HepG2 (cell line): ENCODE measurements at regions not wholly inside any gene's neighbourhood (a gene's known extent, or its start where the extent isn't known, plus 50 kb on each side); places are given as distances from the start of the nearest gene placed in this dataset.

Experiments
- ATF7-NPFF ChIP-seq: sonication (generic); formaldehyde crosslinking; IDR thresholded peaks from 2 replicates; pipeline ENCODE4 v1.8.1; 2023; ENCODE audit warnings: mild to moderate bottlenecking, low read depth, missing genetic modification reagents, moderate library complexity
- BHLHE40 ChIP-seq: IDR thresholded peaks from 2 replicates; pipeline ENCODE4 v1.6.1; 2011; ENCODE audit warnings: low read length, improper control_type of control experiment
- CENPT ChIP-seq: sonication (generic); formaldehyde crosslinking; IDR thresholded peaks from 2 replicates; pipeline ENCODE4 v1.8.0; 2022; ENCODE audit warnings: low read depth, mild to moderate bottlenecking, moderate library complexity, missing genetic modification reagents
- ELF3 ChIP-seq: IDR thresholded peaks from 2 replicates; pipeline ENCODE4 v1.6.1; 2016; ENCODE audit warnings: missing genetic modification reagents, missing compliant biosample characterization
- HNF1A ChIP-seq, 2 experiments: sonication (generic) in 1 of 2; formaldehyde crosslinking in 1 of 2; IDR thresholded peaks; 2 replicates each; pipeline versions ENCODE4 v1.4.0 to v1.6.1; 2016 to 2020; ENCODE audit warnings: borderline replicate concordance in 1 of 2, low read depth in 1 of 2, mild to moderate bottlenecking in 1 of 2, missing genetic modification reagents in 1 of 2
- IKZF1 ChIP-seq: fragments of 450-650 bp; IDR thresholded peaks from 2 replicates; pipeline ENCODE4 v1.7.1; 2016
- MLX ChIP-seq: IDR thresholded peaks from 2 replicates; pipeline ENCODE4 v1.6.1; 2016
- MNT ChIP-seq: fragments of 450-650 bp; IDR thresholded peaks from 2 replicates; pipeline ENCODE4 v1.6.1; 2016
- NFE2L1 ChIP-seq: sonication (generic); formaldehyde crosslinking; IDR thresholded peaks from 2 replicates; pipeline ENCODE4 v1.4.0; 2020; ENCODE audit warnings: missing genetic modification reagents, mild to moderate bottlenecking, borderline replicate concordance
- SNAPC4 ChIP-seq: sonication (generic); formaldehyde crosslinking; IDR thresholded peaks from 2 replicates; pipeline ENCODE4 v1.4.0; 2020; ENCODE audit warnings: mild to moderate bottlenecking, missing genetic modification reagents
- TAF15 ChIP-seq: fragments of 200-400 bp; formaldehyde crosslinking; IDR thresholded peaks from one replicate; pipeline ENCODE4 v1.6.1; 2018; ENCODE audit warnings: mild to moderate bottlenecking, low read depth, low read length; ENCODE audit not compliant: poor library complexity, severe bottlenecking
- UBTF ChIP-seq: sonication (generic); formaldehyde crosslinking; IDR thresholded peaks from 2 replicates; pipeline ENCODE4 v1.4.0; 2020; ENCODE audit warnings: mild to moderate bottlenecking, missing genetic modification reagents
- ZFP82 ChIP-seq: sonication (generic); formaldehyde crosslinking; IDR thresholded peaks from 2 replicates; pipeline ENCODE4 v1.5.1; 2020; ENCODE audit warnings: mild to moderate bottlenecking, missing genetic modification reagents, borderline replicate concordance
- ZMAT5 ChIP-seq: sonication (generic); formaldehyde crosslinking; IDR thresholded peaks from 2 replicates; pipeline ENCODE4 v1.5.0; 2020; ENCODE audit warnings: mild to moderate bottlenecking, low read depth, missing genetic modification reagents, borderline replicate concordance
- ZNF567 ChIP-seq: sonication (generic); formaldehyde crosslinking; IDR thresholded peaks from 2 replicates; pipeline ENCODE4 v1.8.1; 2023; ENCODE audit warnings: mild to moderate bottlenecking, missing genetic modification reagents, borderline replicate concordance

- no peak for TF ChIP-seq SNAPC4
- TF ChIP-seq HNF1A (IDR thresholded peaks at IDR 0.05; ENCODE audit: low read depth): no peak
- TF ChIP-seq HNF1A (CRISPR knock-in tag; IDR thresholded peaks at IDR 0.05; ENCODE audit: borderline replicate concordance): no peak
- no peak for TF ChIP-seq ZNF567 (CRISPR knock-in tag)
- TF ChIP-seq IKZF1: no peak
- TF ChIP-seq MNT: no peak
- no peak for TF ChIP-seq NFE2L1 (CRISPR knock-in tag)
- no peak for TF ChIP-seq BHLHE40
- no peak for TF ChIP-seq ATF7-NPFF (CRISPR knock-in tag)
- no peak for TF ChIP-seq ZFP82
- no peak for TF ChIP-seq CENPT (CRISPR knock-in tag)
- TF ChIP-seq ZMAT5 (CRISPR knock-in tag): no peak
- TF ChIP-seq MLX (CRISPR knock-in tag): no peak
- 0 out of 2 replicates have a peak, but pooled peaks have one; percentile 28 for TF ChIP-seq ELF3 (CRISPR knock-in tag)
- TF ChIP-seq UBTF (CRISPR knock-in tag): no peak
- TF ChIP-seq TAF15: no peak
Observed at GRCh38 chr3:30319713-30320112, 286.7 kb upstream of the TGFBR2 start (continued).
